Colonic mucosa (tissue), 4 donors: ENCODE measurements at regions not wholly inside any gene's neighbourhood (a gene's known extent, or its start where the extent isn't known, plus 50 kb on each side); places are given as distances from the start of the nearest gene placed in this dataset.
"Not testable (repeated sequence)": the region's sequence is repeated elsewhere in the genome, so short reads cannot be mapped to it uniquely, and the experiment has no call there.

Source experiments
- DNase-seq: peaks from one replicate; pipeline ENCODE4 v3.0.0-alpha.2; 2020
- H3K27ac ChIP-seq: fragments of 200-600 bp; one replicate; pipeline ENCODE4 v1.8.0; 2021
- H3K27me3 ChIP-seq: fragments of 200-600 bp; one replicate; pipeline ENCODE4 v1.8.0; 2021
- H3K36me3 ChIP-seq: fragments of 200-600 bp; one replicate; pipeline ENCODE4 v1.8.0; 2021
- H3K4me1 ChIP-seq: fragments of 200-600 bp; one replicate; pipeline ENCODE4 v1.8.0; 2021; ENCODE audit warnings: mild to moderate bottlenecking
- H3K4me3 ChIP-seq: fragments of 200-600 bp; one replicate; pipeline ENCODE4 v1.8.0; 2021
- H3K9ac ChIP-seq, 2 donors: one replicate each; pipeline ENCODE4 v1.7.0; 2013; ENCODE audit warnings: control low read depth in 2 of 2, low read depth in 2 of 2, low read length in 2 of 2
- H3K9me3 ChIP-seq: fragments of 200-600 bp; one replicate; pipeline ENCODE4 v1.8.0; 2021
- CTCF ChIP-seq: fragments of 200-600 bp; IDR thresholded peaks from one replicate; pipeline ENCODE4 v1.8.0; 2022; ENCODE audit warnings: antibody characterized with exemption, mild to moderate bottlenecking
- intact Hi-C: fragments of 100-400 bp; cut with DNase I; formaldehyde crosslinking; loops from one replicate; pipeline ENCODE4 v1.14.1; 2022
- donor health status: healthy.
- donor health status: DM: no; HTN: no; CAD: no.
- donor health status: DM: no; HTN: no; CAD: no.

- H3K9me3 ChIP-seq, DNase-seq, H3K9ac ChIP-seq, H3K27ac ChIP-seq, intact Hi-C loops, H3K27me3 ChIP-seq, H3K4me1 ChIP-seq, H3K36me3 ChIP-seq, H3K4me3 ChIP-seq: not testable (repeated sequence)
Measured at GRCh38 chr5:119299242-119299614, 56.6 kb upstream of the TNFAIP8 start.

- H3K4me1 ChIP-seq, H3K27ac ChIP-seq, H3K9ac ChIP-seq, H3K9me3 ChIP-seq, H3K4me3 ChIP-seq, H3K36me3 ChIP-seq, intact Hi-C loops, H3K27me3 ChIP-seq: not testable (repeated sequence)
- DNase-seq = peak; percentile 40
Measured at GRCh38 chr5:119299615-119300310, 56.1 kb upstream of the TNFAIP8 start.

GRCh38 chr5:119300311-119300670, 55.5 kb upstream of the TNFAIP8 start:
- no peak for TF ChIP-seq CTCF
- Histone ChIP-seq H3K27ac (no peak overlapping the region), H3K27me3 (no peaks in the 10 kb centered on the region), H3K4me1 (no peaks in the 10 kb centered on the region), H3K9ac (no peak overlapping the region), H3K9me3 (no peaks in the 10 kb centered on the region), H3K4me3 (no peak overlapping the region), H3K36me3 (no peaks in the 10 kb centered on the region)
- no peak for DNase-seq
- intact Hi-C loops = no loop called here

GRCh38 chr5:119301210-119301609, 54.6 kb upstream of the TNFAIP8 start:
- no peaks in the 10 kb centered on the region for H3K36me3 ChIP-seq
- intact Hi-C loops = no loop called here
- H3K27me3 ChIP-seq = no peaks in the 10 kb centered on the region
- DNase-seq = no peak
- no peak overlapping the region for H3K4me3 ChIP-seq
- H3K27ac ChIP-seq = no peak overlapping the region
- no peaks in the 10 kb centered on the region for H3K4me1 ChIP-seq
- no peak for TF ChIP-seq CTCF
- no peak overlapping the region for H3K9ac ChIP-seq
- H3K9me3 ChIP-seq = no peaks in the 10 kb centered on the region

- Histone ChIP-seq H3K9me3 (no peaks in the 10 kb centered on the region), H3K9ac (no peak overlapping the region), H3K4me3 (no peak overlapping the region), H3K4me1 (no peaks in the 10 kb centered on the region), H3K36me3 (no peaks in the 10 kb centered on the region), H3K27me3 (no peaks in the 10 kb centered on the region), H3K27ac (no peak overlapping the region)
- DNase-seq = no peak
- no peak for TF ChIP-seq CTCF
- intact Hi-C loops = no loop called here
Measured at GRCh38 chr5:119301906-119302305, 53.9 kb upstream of the TNFAIP8 start.

GRCh38 chr5:119302449-119302848, 53.4 kb upstream of the TNFAIP8 start:
- H3K9ac ChIP-seq = no peak overlapping the region
- DNase-seq = no peak
- H3K36me3 ChIP-seq = no peaks in the 10 kb centered on the region
- H3K27ac ChIP-seq = no peak overlapping the region
- H3K4me1 ChIP-seq = no peaks in the 10 kb centered on the region
- no peak overlapping the region for H3K4me3 ChIP-seq
- no peaks in the 10 kb centered on the region for H3K9me3 ChIP-seq
- no peaks in the 10 kb centered on the region for H3K27me3 ChIP-seq
- intact Hi-C loops = no loop called here
- no peak for TF ChIP-seq CTCF
